ENCODE measurements at regions not wholly inside any gene's neighbourhood (a gene's known extent, or its start where the extent isn't known, plus 50 kb on each side); places are given as distances from the start of the nearest gene placed in this dataset.

DNA sequence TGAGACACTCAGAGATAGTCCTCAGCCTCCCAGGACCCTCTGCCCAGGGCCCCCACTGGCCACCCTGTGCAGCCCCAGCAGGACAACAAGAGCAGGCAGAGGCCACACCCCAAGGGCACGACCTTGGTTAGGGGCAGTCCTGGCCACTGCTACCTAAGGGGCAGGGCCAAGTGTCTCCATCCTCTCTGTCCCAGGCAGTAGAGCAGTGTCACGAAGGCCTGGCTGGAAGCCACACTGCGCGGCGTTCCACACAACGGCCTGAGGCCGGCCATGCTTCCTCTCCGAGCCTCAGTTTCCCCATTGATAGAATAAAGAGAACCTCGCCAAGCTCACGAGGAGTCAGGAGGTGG, 1074.3 kb downstream of the BRD1 start:
- Histone ChIP-seq H3K36me3 (ENCODE audit: control insufficient read depth, insufficient read depth, low read length) (no peaks in the 10 kb centered on the region), H3K27me3 (ENCODE audit: control insufficient read depth, insufficient read depth, low read length) (no peaks in the 10 kb centered on the region), H3K9me3 (ENCODE audit: control insufficient read depth in 2 of 2, low read length in 2 of 2) (no peaks in the 10 kb centered on the region), H3K4me3 (ENCODE audit: low read depth, low read length) (no peak overlapping the region), H3K4me1 (ENCODE audit: control insufficient read depth, insufficient read depth, low read length, poor library complexity, severe bottlenecking) (no peaks in the 10 kb centered on the region), H3K27ac (ENCODE audit: insufficient read depth, low read length, poor library complexity, severe bottlenecking) (no peak overlapping the region)
- H3K4me3 Mint-ChIP-seq = no peak overlapping the region
- peaks cover 0 to 2% (median 0%) of the 10 kb centered on the region in 7 donors for H3K9me3 Mint-ChIP-seq
- H3K27ac Mint-ChIP-seq = no peak overlapping the region
- no peaks in the 10 kb centered on the region for H3K4me1 Mint-ChIP-seq
- H3K27me3 Mint-ChIP-seq = no peaks in the 10 kb centered on the region
- no peak for ATAC-seq (ENCODE audit: low read depth in 2 of 2)
- no peak for DNase-seq
- H3K36me3 Mint-ChIP-seq = no peaks in the 10 kb centered on the region

DNA sequence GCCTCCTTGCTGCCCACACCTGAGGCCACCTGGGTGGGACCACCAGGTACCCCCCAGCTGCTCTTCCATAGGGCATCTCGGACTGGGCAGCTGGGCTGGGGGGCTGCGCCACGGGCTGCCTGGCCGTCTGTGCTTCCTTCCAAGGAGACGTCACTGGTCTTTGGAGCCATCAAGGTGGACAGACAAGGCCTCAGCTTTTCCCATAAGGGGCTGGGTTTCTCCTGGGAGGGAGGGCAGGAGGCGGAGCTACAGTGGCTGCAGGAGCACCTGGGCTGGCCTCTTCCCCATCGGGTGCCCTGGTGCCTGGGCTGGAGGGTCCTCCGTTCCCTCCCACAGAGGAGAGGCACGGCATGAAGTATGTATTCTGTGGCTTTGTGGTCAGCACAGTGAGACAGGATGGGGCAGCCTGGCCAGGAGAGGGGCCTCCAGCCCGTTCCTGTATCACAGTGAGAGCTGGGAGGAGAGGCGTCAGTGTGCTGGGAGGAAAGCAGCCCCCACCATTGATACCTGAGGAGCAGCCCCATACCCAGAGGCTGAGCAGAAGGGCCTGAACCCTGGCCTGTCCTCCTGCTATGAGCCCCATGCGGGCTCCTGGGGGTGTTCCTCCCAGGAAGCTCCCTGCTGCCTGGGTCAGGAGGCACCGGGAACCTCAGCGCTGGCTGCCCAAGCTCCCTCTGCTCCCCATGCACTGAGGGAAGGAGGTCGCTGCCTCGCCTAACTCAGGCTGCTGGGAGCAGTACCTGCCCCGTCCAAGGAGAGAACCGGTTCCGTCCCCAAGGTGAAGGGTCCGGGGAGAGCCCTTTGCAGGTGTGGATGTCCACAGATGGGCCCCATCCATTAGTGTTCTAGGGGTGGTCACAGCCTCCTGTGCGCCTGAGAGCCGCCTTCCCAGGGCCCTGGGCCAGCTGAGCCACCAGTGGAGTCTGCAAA, 1075.0 kb downstream of the BRD1 start:
- DNase-seq = no peak
- Histone ChIP-seq H3K9me3 (ENCODE audit: control insufficient read depth in 2 of 2, low read length in 2 of 2) (no peaks in the 10 kb centered on the region), H3K4me3 (ENCODE audit: low read depth, low read length) (no peak overlapping the region), H3K4me1 (ENCODE audit: control insufficient read depth, insufficient read depth, low read length, poor library complexity, severe bottlenecking) (no peaks in the 10 kb centered on the region), H3K27ac (ENCODE audit: insufficient read depth, low read length, poor library complexity, severe bottlenecking) (no peak overlapping the region), H3K36me3 (ENCODE audit: control insufficient read depth, insufficient read depth, low read length) (no peaks in the 10 kb centered on the region), H3K27me3 (ENCODE audit: control insufficient read depth, insufficient read depth, low read length) (no peaks in the 10 kb centered on the region)
- peaks cover 0 to 2% (median 0%) of the 10 kb centered on the region in 7 donors for H3K9me3 Mint-ChIP-seq
- no peak overlapping the region for H3K27ac Mint-ChIP-seq
- no peak for ATAC-seq (ENCODE audit: low read depth in 2 of 2)
- no peaks in the 10 kb centered on the region for H3K27me3 Mint-ChIP-seq
- H3K4me1 Mint-ChIP-seq = no peaks in the 10 kb centered on the region
- H3K4me3 Mint-ChIP-seq = no peak overlapping the region
- H3K36me3 Mint-ChIP-seq = no peaks in the 10 kb centered on the region

DNA sequence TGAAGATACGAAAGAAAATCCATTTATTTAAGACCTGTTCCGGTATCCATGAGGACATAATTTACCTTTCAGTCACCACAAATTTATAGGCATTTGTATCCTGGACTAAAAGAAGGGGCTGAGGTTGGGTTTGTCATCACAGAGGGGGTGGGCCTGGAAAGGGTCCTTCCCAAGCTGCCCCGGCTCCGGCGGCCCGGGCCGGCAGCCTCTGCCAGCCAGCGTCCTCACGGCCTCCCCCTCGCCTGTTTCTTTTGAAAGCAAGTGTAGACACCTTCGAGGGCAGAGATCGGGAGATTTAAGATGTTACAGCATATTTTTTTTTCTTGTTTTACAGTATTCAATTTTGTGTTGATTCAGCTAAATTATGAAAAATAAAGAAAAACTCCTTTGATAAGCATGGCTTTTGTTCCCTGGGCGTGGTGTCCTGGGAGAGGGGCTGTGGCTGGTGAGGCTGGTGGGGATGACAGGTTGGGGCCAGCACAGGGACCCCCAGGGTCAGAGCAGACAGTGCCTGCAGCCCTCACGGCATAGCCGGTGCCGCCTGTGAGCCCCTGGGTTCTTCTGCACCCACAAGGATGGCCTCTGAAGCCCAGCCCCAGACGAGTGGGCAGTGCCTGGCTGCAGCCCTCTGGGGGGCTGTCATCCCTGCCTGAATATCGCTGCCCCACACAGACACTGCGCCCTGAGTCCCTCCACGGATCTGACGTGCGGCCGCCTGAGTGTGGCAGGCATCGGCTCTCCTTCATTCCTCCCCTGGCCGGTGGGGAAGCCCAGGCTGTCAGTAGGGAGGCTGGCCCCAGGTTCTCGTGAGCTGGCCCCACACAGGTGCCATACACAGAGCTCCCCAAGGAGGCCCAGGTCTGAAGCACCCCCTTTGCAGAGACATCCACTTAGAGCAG, 1075.9 kb downstream of the BRD1 start:
- Mint-ChIP-seq H3K36me3 (no peaks in the 10 kb centered on the region), H3K4me3 (no peak overlapping the region), H3K27me3 (no peaks in the 10 kb centered on the region), H3K4me1 (no peaks in the 10 kb centered on the region), H3K9me3 (peaks cover 0 to 2% (median 0%) of the 10 kb centered on the region in 7 donors), H3K27ac (no peak overlapping the region)
- H3K27me3 ChIP-seq (ENCODE audit: control insufficient read depth, insufficient read depth, low read length) = no peaks in the 10 kb centered on the region
- H3K9me3 ChIP-seq (ENCODE audit: control insufficient read depth in 2 of 2, low read length in 2 of 2) = no peaks in the 10 kb centered on the region
- no peaks in the 10 kb centered on the region for H3K36me3 ChIP-seq (ENCODE audit: control insufficient read depth, insufficient read depth, low read length)
- H3K27ac ChIP-seq (ENCODE audit: insufficient read depth, low read length, poor library complexity, severe bottlenecking) = no peak overlapping the region
- ATAC-seq (ENCODE audit: low read depth in 2 of 2) (no peak), DNase-seq (no peak)
- no peaks in the 10 kb centered on the region for H3K4me1 ChIP-seq (ENCODE audit: control insufficient read depth, insufficient read depth, low read length, poor library complexity, severe bottlenecking)
- H3K4me3 ChIP-seq (ENCODE audit: low read depth, low read length) = no peak overlapping the region

DNA sequence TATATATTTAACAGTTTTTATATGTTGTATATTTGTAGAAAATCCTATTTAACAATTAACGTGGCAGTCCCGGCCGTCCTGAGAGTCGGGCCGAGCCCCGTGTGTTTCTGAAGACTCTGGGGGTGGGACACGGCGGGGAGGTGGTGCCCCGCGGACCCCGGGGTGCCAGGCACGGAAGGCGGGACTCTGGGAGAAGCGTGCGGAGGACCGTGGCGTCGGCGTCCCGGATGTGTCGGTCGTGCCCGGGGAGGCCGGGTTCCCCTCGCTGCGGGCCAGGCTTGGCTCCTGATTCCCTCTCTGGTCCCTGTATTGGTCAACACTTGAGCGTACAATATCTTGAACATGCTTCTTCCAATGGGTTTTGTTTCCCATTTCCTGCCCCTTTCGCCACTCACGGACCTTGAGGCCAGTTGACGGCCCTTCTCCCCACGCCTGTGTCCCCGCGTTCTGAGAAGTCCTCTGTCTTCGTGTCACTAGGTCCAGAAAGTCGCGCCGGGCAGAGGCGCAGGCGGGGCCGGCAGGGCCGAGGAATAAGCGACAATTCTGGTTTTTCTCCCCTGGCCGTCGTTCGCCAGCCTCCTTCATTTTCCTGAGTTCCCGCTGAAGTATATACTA, 1076.7 kb downstream of the BRD1 start:
- Mint-ChIP-seq H3K9me3 (peaks cover 0 to 2% (median 0%) of the 10 kb centered on the region in 7 donors), H3K4me1 (no peaks in the 10 kb centered on the region), H3K27ac (no peak overlapping the region), H3K36me3 (no peaks in the 10 kb centered on the region), H3K27me3 (no peaks in the 10 kb centered on the region), H3K4me3 (no peak overlapping the region)
- no peaks in the 10 kb centered on the region for H3K4me1 ChIP-seq (ENCODE audit: control insufficient read depth, insufficient read depth, low read length, poor library complexity, severe bottlenecking)
- ATAC-seq (ENCODE audit: low read depth in 2 of 2) (no peak), DNase-seq (no peak)
- no peak overlapping the region for H3K27ac ChIP-seq (ENCODE audit: insufficient read depth, low read length, poor library complexity, severe bottlenecking)
- H3K27me3 ChIP-seq (ENCODE audit: control insufficient read depth, insufficient read depth, low read length) = no peaks in the 10 kb centered on the region
- no peaks in the 10 kb centered on the region for H3K9me3 ChIP-seq (ENCODE audit: control insufficient read depth in 2 of 2, low read length in 2 of 2)
- H3K36me3 ChIP-seq (ENCODE audit: control insufficient read depth, insufficient read depth, low read length) = no peaks in the 10 kb centered on the region
- H3K4me3 ChIP-seq (ENCODE audit: low read depth, low read length) = no peak overlapping the region

DNA sequence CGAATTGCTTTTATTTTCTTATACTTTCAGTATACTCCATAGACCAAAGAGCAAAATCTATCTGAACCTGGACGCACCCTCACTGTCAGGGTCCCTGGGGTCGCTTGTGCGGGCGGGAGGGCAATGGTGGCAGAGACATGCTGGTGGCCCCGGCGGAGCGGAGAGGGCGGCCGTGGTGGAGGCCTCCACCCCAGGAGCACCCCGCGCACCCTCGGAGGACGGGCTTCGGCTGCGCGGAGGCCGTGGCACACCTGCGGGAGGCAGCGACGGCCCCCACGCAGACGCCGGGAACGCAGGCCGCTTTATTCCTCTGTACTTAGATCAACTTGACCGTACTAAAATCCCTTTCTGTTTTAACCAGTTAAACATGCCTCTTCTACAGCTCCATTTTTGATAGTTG, 1077.4 kb downstream of the BRD1 start:
- Histone ChIP-seq H3K9me3 (ENCODE audit: control insufficient read depth in 2 of 2, low read length in 2 of 2) (no peaks in the 10 kb centered on the region), H3K27ac (ENCODE audit: insufficient read depth, low read length, poor library complexity, severe bottlenecking) (no peak overlapping the region), H3K4me1 (ENCODE audit: control insufficient read depth, insufficient read depth, low read length, poor library complexity, severe bottlenecking) (no peaks in the 10 kb centered on the region), H3K4me3 (ENCODE audit: low read depth, low read length) (no peak overlapping the region), H3K27me3 (ENCODE audit: control insufficient read depth, insufficient read depth, low read length) (no peaks in the 10 kb centered on the region), H3K36me3 (ENCODE audit: control insufficient read depth, insufficient read depth, low read length) (no peaks in the 10 kb centered on the region)
- Mint-ChIP-seq H3K4me1 (no peaks in the 10 kb centered on the region), H3K4me3 (no peak overlapping the region), H3K27me3 (no peaks in the 10 kb centered on the region), H3K27ac (no peak overlapping the region), H3K36me3 (no peaks in the 10 kb centered on the region), H3K9me3 (peaks cover 0 to 2% (median 0%) of the 10 kb centered on the region in 7 donors)
- no peak for ATAC-seq (ENCODE audit: low read depth in 2 of 2)
- DNase-seq = no peak

DNA sequence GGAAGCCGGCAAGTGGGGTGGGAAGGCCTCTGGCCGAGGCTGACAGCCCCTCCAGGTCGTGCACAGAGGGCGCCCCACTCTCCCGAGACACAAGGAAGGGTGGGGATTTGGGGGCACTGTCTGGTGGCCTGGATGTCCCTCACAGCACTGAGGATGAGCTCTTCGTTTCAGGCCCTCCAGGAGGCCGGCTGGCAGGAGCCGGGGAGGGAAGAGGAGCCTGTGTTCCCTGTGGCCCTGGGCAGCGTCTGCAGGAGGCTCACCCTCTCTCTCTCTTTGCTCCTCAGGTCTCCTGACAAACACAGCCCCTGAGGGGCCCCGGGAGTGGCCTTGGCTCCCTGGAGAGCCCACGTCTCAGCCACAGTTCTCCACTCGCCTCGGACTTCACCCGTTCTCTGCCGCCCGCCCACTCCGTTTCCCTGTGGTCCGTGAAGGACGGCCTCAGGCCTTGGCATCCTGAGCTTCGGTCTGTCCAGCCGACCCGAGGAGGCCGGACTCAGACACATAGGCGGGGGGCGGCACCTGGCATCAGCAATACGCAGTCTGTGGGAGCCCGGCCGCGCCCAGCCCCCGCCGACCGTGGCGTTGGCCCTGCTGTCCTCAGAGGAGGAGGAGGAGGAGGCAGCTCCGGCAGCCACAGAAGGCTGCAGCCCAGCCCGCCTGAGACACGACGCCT, 1078.0 kb downstream of the BRD1 start:
- DNase-seq (no peak), ATAC-seq (ENCODE audit: low read depth in 2 of 2) (no peak)
- no peaks in the 10 kb centered on the region for H3K27me3 ChIP-seq (ENCODE audit: control insufficient read depth, insufficient read depth, low read length)
- Mint-ChIP-seq H3K9me3 (peaks cover 0 to 2% (median 0%) of the 10 kb centered on the region in 7 donors), H3K4me3 (no peak overlapping the region), H3K4me1 (no peaks in the 10 kb centered on the region), H3K36me3 (no peaks in the 10 kb centered on the region), H3K27ac (no peak overlapping the region), H3K27me3 (no peaks in the 10 kb centered on the region)
- H3K4me1 ChIP-seq (ENCODE audit: control insufficient read depth, insufficient read depth, low read length, poor library complexity, severe bottlenecking) = no peaks in the 10 kb centered on the region
- no peaks in the 10 kb centered on the region for H3K36me3 ChIP-seq (ENCODE audit: control insufficient read depth, insufficient read depth, low read length)
- H3K9me3 ChIP-seq (ENCODE audit: control insufficient read depth in 2 of 2, low read length in 2 of 2) = no peaks in the 10 kb centered on the region
- no peak overlapping the region for H3K27ac ChIP-seq (ENCODE audit: insufficient read depth, low read length, poor library complexity, severe bottlenecking)
- no peak overlapping the region for H3K4me3 ChIP-seq (ENCODE audit: low read depth, low read length)

DNA sequence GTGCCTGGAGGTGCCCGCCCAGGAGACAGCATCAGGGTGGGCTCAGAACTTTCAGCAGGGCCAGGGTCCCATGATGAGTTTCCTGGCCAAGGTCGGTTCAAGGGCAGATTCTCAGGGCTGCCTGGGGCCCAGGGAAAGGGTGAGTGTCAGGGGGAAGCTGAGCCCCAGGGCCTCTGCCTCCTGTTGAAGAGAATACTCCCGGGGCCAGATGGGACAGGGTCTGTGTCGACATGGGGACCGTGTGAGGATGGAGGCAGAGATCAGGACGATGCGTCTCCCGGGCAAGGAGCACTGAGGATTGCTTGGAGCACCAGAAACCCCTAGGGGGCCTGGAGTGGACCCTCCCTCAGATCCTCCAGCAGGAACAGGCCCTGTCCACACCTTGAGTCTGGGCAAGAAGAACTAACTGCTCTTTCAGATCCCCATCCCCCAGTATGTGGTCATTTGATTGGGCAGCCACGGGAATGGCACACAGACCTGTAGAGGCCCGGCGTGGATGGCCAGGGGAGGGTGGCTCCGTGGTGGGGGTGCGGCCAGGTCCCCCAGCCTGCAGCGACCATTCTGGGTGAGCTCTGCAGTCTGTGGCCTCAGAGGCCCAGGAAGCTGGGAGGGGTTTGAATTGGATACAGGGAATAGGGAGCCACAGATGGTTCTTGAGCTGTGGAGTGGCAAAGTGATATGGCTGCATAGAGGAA, 1078.7 kb downstream of the BRD1 start:
- Histone ChIP-seq H3K27ac (ENCODE audit: insufficient read depth, low read length, poor library complexity, severe bottlenecking) (no peak overlapping the region), H3K4me1 (ENCODE audit: control insufficient read depth, insufficient read depth, low read length, poor library complexity, severe bottlenecking) (no peaks in the 10 kb centered on the region), H3K27me3 (ENCODE audit: control insufficient read depth, insufficient read depth, low read length) (no peaks in the 10 kb centered on the region), H3K9me3 (ENCODE audit: control insufficient read depth in 2 of 2, low read length in 2 of 2) (no peaks in the 10 kb centered on the region), H3K36me3 (ENCODE audit: control insufficient read depth, insufficient read depth, low read length) (no peaks in the 10 kb centered on the region), H3K4me3 (ENCODE audit: low read depth, low read length) (no peak overlapping the region)
- no peak for ATAC-seq (ENCODE audit: low read depth in 2 of 2)
- Mint-ChIP-seq H3K27me3 (no peaks in the 10 kb centered on the region), H3K4me3 (no peak overlapping the region), H3K4me1 (no peaks in the 10 kb centered on the region), H3K36me3 (no peaks in the 10 kb centered on the region), H3K9me3 (no peaks in the 10 kb centered on the region), H3K27ac (no peak overlapping the region)
- DNase-seq = no peak
